ENCODE measurements at regions not wholly inside any gene's neighbourhood (a gene's known extent, or its start where the extent isn't known, plus 50 kb on each side); places are given as distances from the start of the nearest gene placed in this dataset.
"Not testable (repeated sequence)": the region's sequence is repeated elsewhere in the genome, so short reads cannot be mapped to it uniquely, and the experiment has no call there.

DNA sequence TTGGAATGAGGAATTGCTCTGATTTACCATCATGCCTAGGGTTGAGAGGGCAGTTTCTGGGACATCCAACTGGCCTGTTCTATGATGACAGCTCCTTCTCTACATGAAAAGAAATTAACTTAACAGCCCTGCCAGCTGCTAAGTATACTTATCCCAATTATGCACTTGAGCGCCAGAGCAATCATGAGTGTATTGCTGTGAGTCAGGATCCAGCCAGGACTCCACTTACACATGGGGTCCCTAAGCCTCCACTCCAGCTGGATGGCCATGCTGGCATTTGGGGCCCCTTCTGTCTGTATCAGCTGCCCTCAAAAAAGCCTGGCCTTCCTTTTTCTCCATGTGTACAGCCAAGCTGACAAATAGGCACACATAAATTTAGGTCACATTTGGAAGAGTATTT lies 481.9 kb downstream of the TMX3 start:
- no peak for DNase-seq (ENCODE audit: low read depth)

GRCh38 chr18:68229351-68229750 lies 485.6 kb downstream of the TMX3 start:
- no peak for DNase-seq (ENCODE audit: low read depth)

GRCh38 chr18:68221111-68221724 lies 493.7 kb downstream of the TMX3 start:
- DNase-seq (ENCODE audit: low read depth) = no peak

DNA sequence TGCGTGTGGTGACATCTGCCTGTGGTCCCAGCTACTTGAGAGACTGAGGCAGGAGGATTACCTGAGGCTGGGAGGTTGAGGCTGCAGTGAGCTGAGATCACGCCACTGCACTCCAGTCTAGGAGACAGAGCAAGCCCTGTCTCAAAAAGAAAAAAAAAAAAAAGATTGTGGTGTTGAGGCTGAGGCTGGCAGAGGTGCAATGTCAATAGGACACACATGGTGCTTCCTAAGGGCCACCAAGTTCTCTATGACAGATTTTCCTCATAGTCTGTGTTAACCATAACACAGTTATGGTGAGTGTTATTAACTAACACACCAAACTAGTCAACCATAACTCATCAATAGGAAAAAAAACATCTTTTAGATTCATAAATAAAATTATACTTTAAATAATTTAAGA lies 494.4 kb downstream of the TMX3 start:
- DNase-seq (ENCODE audit: low read depth) = no peak

- no peak for DNase-seq (ENCODE audit: low read depth)
Measured at GRCh38 chr18:68219872-68220271, 495.0 kb downstream of the TMX3 start.

DNA sequence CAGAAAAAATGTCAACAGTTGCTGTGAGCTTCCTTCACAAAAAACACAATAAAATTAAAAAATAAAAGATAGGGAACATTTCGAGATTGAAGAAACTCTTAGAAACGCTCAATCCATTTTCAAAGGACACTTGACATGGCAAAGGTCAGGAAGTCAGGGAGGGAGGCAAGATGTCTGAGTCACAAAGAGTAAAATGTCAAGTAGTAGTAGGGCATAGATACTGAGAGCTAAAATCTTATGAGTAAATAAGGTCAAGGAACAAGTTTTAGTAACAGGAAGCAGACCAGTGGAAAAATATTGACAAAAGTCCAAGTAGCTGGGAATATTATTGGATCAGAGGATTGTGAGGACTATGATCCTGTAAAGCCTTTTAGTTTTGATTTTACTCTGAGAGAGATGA lies 495.6 kb downstream of the TMX3 start:
- DNase-seq (ENCODE audit: low read depth) = no peak

DNA sequence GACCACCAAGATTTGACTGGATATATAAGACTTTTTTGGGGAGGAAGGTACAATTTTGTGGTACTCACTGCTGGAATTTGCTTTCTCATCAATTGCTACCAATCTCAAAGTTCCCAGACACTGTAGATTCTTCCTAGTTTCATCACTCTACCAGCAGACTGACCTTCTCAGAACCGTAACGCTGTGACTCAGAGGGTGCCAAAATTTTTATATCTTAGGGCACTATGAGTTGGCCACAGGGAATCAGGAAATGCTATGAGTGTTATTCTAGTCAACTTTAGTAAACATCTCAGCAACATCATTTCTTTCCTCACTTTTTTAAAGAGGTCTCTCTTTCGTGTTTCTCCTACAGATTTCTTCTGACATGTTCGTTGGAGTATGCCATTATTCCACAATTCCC lies 499.0 kb downstream of the TMX3 start:
- peak; percentile 63 for DNase-seq (ENCODE audit: low read depth)

GRCh38 chr18:68186039-68186438 lies 528.9 kb downstream of the TMX3 start:
- no peak for DNase-seq (ENCODE audit: low read depth)

DNA sequence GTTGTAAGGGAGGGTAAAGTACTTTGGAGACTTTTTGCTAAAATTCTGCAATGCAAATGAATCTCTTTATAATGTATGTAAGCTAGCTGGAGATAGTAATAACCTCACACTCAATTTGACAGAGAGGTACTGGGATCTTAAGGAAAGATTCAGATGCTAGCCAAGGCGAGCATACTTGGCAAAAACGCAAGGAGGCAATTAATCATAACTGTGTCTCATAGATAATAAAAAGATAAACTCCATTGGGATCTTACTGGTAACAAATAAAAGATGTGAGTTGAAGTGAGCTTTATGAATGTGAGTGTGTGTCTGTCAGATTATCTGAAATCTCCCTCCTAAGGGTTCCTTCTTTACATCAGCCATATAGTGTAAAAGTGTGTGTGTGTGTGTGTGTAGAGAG lies 533.0 kb downstream of the TMX3 start:
- no peak for DNase-seq (ENCODE audit: low read depth)

DNA sequence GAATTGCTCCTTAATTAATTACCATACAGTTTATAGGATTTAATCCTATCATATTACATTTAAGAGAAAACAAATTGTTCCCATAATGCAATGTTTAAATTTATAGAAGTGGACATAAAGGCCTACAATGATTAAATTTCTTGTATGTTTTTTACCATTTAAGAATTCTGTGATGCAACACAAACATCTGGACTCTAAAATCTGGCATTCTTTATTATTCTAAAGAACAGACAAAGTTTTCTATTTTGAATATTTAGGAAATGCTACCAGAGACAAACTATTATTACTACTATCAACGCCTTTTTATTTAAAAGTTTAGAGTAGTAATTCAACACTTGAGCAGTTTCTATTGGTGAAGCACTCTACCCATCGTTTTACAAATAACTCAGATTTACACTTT lies 535.1 kb downstream of the TMX3 start:
- DNase-seq (ENCODE audit: low read depth) = no peak

DNA sequence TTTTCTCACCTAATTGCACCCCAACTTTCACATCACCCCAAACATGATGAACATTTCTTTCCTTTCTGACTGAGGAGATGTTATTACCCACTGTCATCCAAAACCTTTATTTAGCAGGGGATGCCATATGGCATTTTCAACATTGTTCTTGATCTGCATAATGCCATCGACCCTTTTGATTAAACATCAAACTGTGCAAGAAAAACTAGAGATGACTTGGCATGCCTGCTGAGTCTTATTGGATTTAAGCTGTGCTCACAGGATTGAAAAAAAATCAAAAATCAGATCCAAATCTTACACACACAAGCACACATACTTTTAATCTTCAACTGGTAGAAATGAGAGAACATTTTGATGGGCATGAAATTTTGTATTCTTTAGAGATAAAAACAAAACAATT lies 536.0 kb downstream of the TMX3 start:
- DNase-seq (ENCODE audit: low read depth) = no peak

DNA sequence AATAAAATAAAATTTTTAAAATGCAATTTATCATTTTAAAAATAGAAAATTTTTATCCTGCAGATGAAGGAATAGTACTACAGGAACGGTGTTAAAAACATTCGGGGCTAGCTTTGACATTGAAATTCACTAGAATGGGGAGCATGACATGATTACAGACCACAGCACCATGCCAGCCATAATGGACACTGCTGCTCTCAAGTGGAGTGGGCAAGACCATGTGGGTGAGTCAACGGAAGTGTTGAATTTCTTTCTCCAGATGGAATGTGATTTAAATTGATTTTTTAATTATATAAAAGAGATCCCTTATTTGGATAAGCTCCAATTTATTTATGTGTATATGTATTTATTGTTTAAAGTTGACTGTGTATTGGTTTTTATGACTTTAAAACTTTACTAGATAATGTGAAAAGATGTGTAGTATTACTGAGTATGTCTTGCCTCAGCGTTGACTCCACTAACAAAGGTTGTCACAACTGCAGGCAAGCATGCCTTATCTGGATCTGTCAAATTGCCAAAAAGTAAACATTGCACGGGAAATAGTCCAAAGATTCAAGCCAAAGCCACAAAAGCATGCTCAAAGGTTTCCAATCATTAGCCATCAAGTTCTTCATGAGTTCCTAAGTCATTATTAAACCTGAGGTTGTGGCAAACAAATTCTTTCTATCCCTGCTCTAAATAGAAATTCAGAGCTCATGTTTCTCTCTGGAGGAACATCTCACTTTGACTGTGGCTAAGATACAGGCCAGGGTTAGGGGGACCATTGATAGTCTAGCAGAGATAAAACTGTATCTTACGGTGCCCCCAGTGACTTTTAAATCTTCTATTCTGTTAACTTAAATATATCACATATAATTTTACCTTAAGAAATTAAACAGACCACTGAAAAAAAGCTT lies 536.9 kb downstream of the TMX3 start:
- peak; percentile 96 for DNase-seq (ENCODE audit: low read depth)

DNA sequence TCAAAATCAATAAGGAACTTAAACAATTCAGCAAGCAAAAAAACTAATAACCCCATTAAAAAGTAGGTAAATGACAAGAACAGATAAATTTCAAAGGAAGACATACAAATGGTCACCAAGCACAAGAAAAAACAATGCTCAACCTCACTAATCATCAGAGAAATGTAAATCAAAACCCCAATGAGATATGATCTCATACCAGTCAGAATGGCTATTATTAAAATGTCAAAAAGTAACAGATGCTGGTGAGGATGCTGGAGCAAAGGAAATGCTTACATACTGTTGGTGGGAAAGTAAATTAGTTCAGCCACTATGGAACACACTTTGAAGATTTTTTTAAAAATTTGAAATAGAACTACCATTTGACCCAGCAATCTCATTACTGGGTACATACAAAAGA lies 538.0 kb downstream of the TMX3 start:
- DNase-seq (ENCODE audit: low read depth) = no peak

- DNase-seq (ENCODE audit: low read depth) = no peak
Measured at GRCh38 chr18:68172842-68173549, 541.9 kb downstream of the TMX3 start.

DNA sequence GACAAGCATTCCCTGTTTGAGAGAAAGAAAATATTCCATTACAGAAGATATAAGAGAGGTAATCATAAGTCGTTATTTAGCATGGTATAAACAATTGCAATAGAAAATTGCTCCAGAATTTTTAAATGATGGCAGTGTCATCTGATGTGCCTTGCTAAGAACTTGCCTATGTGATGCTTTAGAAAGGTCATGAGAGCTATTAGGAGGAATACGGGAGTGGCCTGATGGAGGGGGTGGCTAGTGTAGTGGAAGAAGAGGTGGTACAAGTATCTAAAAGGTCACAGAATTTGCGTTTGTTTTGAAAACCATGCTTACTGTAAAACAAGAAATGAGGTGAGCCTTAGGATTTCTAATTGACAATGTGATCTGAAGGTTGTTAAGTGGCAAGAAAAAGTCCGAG lies 550.0 kb downstream of the TMX3 start:
- DNase-seq (ENCODE audit: low read depth) = no peak

GRCh38 chr18:68153821-68154220 lies 561.1 kb downstream of the TMX3 start:
- DNase-seq (ENCODE audit: low read depth) = not testable (repeated sequence)

GRCh38 chr18:68152770-68153169 lies 562.1 kb downstream of the TMX3 start:
- DNase-seq (ENCODE audit: low read depth) = no peak

GRCh38 chr18:68150961-68151360 lies 563.9 kb downstream of the TMX3 start:
- DNase-seq (ENCODE audit: low read depth) = no peak

DNA sequence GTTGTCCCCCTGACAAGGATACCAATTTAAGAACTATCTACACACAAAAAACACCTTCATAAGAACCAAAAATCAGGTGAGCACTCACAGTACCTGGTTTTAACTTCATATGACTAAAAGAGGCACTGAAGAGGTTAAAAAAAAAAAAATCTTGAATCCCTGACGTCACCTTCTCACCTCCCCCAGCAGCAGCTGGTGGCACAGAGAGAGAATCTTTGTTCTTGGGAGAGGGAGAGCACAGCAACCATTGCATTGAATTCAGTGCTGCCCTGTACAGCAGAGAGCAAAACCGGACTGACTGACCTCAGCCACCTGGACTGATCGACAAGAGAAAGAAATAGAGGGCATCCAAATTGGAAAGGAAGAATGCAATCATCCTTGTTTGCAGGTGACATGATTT lies 566.0 kb downstream of the TMX3 start:
- no peak for DNase-seq (ENCODE audit: low read depth)

DNA sequence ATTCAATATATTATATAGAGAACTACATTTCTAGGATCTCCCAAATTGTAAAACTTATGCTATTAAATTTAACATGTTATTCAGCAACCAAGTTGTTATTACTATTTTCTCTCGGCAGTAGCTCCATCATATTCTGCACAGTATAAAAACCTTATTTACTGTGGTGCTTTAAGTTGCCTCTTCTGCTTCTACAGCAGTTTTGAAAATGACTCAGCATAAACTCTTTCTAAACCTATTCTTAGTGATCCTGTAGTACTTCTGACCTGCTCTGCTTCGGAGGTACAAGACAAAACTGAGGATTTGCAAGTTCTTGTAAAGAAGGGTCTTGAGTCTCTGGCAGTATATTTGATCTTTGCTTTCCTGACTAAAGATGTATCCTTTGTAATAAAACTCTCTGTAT lies 567.2 kb downstream of the TMX3 start:
- no peak for DNase-seq (ENCODE audit: low read depth)

DNA sequence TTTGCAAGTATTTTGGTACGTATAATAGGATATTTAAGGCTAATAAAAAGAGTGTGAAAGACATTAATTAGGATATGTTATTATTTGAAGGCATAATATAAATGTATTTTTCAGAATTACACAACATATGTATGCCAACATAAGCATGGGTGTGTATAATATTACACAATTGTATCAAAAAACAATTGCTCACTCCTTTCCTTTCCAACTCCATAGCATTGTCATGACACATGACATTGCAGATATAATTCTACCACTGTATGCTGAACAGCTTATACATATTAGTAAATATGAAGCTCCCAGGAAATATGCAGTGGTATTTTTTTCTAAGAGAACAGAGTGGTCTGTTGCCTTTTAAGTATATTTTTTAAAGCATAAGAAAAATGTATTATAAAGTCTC lies 593.1 kb downstream of the TMX3 start:
- no peak for DNase-seq (ENCODE audit: low read depth)

GRCh38 chr18:68121308-68121707 lies 593.6 kb downstream of the TMX3 start:
- no peak for DNase-seq (ENCODE audit: low read depth)

GRCh38 chr18:68114989-68115388 lies 598.5 kb upstream of the DSEL start:
- DNase-seq (ENCODE audit: low read depth) = no peak

All from GM04504 (cell line).